Endothelial cell of umbilical vein (primary cell): ENCODE measurements at regions not wholly inside any gene's neighbourhood (a gene's known extent, or its start where the extent isn't known, plus 50 kb on each side); places are given as distances from the start of the nearest gene placed in this dataset.

ENCODE experiments used
- BruUV-seq: library from RNA; stranded (reverse); fragments of 400-500 nt; replicated peaks from 2 replicates; lab custom pipeline; 2021; lab: Mats Ljungman, UMichigan
- CTCF ChIA-PET: fragments of 300-600, 350-600 bp; sonication (Branson Sonifier 250); formaldehyde crosslinking; loops from one replicate; lab custom pipeline; 2021; ENCODE audit warnings: antibody characterized with exemption, inconsistent platforms; lab: Charles Lee
- POLR2A ChIA-PET: fragments of 300-600, 350-600 bp; sonication (Branson Sonifier 250); formaldehyde crosslinking; loops from one replicate; lab custom pipeline; 2021; ENCODE audit warnings: antibody characterized with exemption, inconsistent platforms; lab: Charles Lee
- DNase-seq: peaks from one replicate; pipeline ENCODE4 v3.0.0-alpha.2; 2011; ENCODE audit warnings: low read depth, low spot score
- FAIRE-seq: peaks from 2 replicates; lab custom pipeline; 2011; peaks lifted over from hg19 to GRCh38; lab: Jason Lieb, UNC
- H2AFZ ChIP-seq: 2 replicates; pipeline ENCODE4 v1.6.0; 2012; ENCODE audit warnings: low read depth, low read length, control low read depth, inconsistent platforms
- H3K27ac ChIP-seq: 2 replicates; pipeline ENCODE4 v1.5.1; 2011; ENCODE audit warnings: low read depth, mild to moderate bottlenecking, control low read depth, low read length, moderate library complexity; ENCODE audit not compliant: insufficient read depth
- H3K27me3 ChIP-seq, 2 experiments: 2 replicates each; pipeline versions ENCODE4 v1.6.0 to v1.6.1; 2011; ENCODE audit warnings: low read length in 2 of 2, mixed read lengths in 1 of 2; ENCODE audit not compliant: control insufficient read depth in 2 of 2, insufficient read depth in 2 of 2
- H3K36me3 ChIP-seq, 2 experiments: 2 replicates in 1 of 2; 3 replicates in 1 of 2; pipeline ENCODE4 v1.5.1; 2011; ENCODE audit warnings: low read length in 2 of 2, mild to moderate bottlenecking in 1 of 2, moderate library complexity in 1 of 2; ENCODE audit not compliant: control insufficient read depth in 2 of 2, insufficient read depth in 2 of 2; ENCODE audit errors: extremely low read depth in 1 of 2
- H3K4me1 ChIP-seq: 3 replicates; pipeline ENCODE4 v1.5.1; 2011; ENCODE audit warnings: mild to moderate bottlenecking, low read length; ENCODE audit not compliant: control insufficient read depth, insufficient read depth; ENCODE audit errors: extremely low read depth
- H3K4me2 ChIP-seq: 2 replicates; pipeline ENCODE4 v1.6.1; 2011; ENCODE audit warnings: low read length, control low read depth, mixed read lengths; ENCODE audit not compliant: insufficient read depth
- H3K4me3 ChIP-seq, 3 experiments: fragments of 200-600 bp in 1 of 3; sonication (generic), shearing (Covaris generic) in 1 of 3; replicated peaks in 1 of 3; 2 replicates each; pipeline ENCODE4 v1.5.1; 2011 to 2016; ENCODE audit warnings: control low read depth in 3 of 3, low read length in 3 of 3, mild to moderate bottlenecking in 2 of 3, inconsistent platforms in 1 of 3, low read depth in 1 of 3, moderate library complexity in 1 of 3; ENCODE audit not compliant: insufficient read depth in 1 of 3
- H3K79me2 ChIP-seq: 2 replicates; pipeline ENCODE4 v1.6.0; 2012; ENCODE audit warnings: low read length, inconsistent platforms; ENCODE audit not compliant: control insufficient read depth, insufficient read depth
- H3K9ac ChIP-seq: replicated peaks from 2 replicates; pipeline ENCODE3; 2011; ENCODE audit warnings: low read length, control low read depth; ENCODE audit not compliant: insufficient read depth; ENCODE audit errors: extremely low read depth
- H3K9me1 ChIP-seq: replicated peaks from 3 replicates; pipeline ENCODE4 v1.6.0; 2011; ENCODE audit warnings: mild to moderate bottlenecking, low read length; ENCODE audit not compliant: control insufficient read depth, insufficient read depth; ENCODE audit errors: extremely low read depth
- H3K9me3 ChIP-seq: replicated peaks from 2 replicates; pipeline ENCODE4 v1.5.1; 2012; ENCODE audit warnings: low read length, inconsistent platforms; ENCODE audit not compliant: control insufficient read depth, insufficient read depth
- H4K20me1 ChIP-seq: replicated peaks from 2 replicates; pipeline ENCODE3; 2011; ENCODE audit warnings: mild to moderate bottlenecking, low read length; ENCODE audit not compliant: control insufficient read depth, insufficient read depth; ENCODE audit errors: extremely low read depth
- EZH2 ChIP-seq: IDR thresholded peaks from 2 replicates; pipeline ENCODE4 v1.6.1; 2012; ENCODE audit warnings: borderline replicate concordance, low read depth, mild to moderate bottlenecking, moderate library complexity, low read length, inconsistent platforms; ENCODE audit not compliant: severe bottlenecking
- FOS ChIP-seq: IDR thresholded peaks from 2 replicates; pipeline ENCODE4 v1.6.1; 2011; ENCODE audit warnings: mild to moderate bottlenecking, low read length, moderate library complexity, borderline replicate concordance; ENCODE audit not compliant: insufficient read depth
- GATA2 ChIP-seq: IDR thresholded peaks from 2 replicates; pipeline ENCODE4 v1.7.0; 2011; ENCODE audit warnings: low read depth, mild to moderate bottlenecking, moderate library complexity, mixed read lengths, low read length; ENCODE audit not compliant: insufficient read length, insufficient read depth
- JUN ChIP-seq: IDR thresholded peaks from 2 replicates; pipeline ENCODE4 v1.6.1; 2011; ENCODE audit warnings: borderline replicate concordance, low read depth; ENCODE audit not compliant: insufficient read length, insufficient read depth
- MYC ChIP-seq: IDR thresholded peaks from one replicate; pipeline ENCODE4 v1.6.1; 2011; ENCODE audit warnings: mild to moderate bottlenecking, low read depth, low read length
- POLR2A ChIP-seq: IDR thresholded peaks from 2 replicates; pipeline ENCODE4 v1.6.1; 2012; ENCODE audit warnings: low read depth, mild to moderate bottlenecking, control low read depth, low read length
- POLR2AphosphoS5 ChIP-seq: IDR thresholded peaks from 2 replicates; pipeline ENCODE4 v1.6.1; 2012; ENCODE audit warnings: low read depth, mild to moderate bottlenecking, control low read depth, low read length, moderate library complexity; ENCODE audit not compliant: insufficient read depth
- dilution Hi-C: fragments of 300-500 bp; cut with MboI; formaldehyde crosslinking; loops from one replicate; pipeline ENCODE4 v1.15.0; 2019; ENCODE audit warnings: low sequenced_read_pairs; ENCODE audit not compliant: extremely low pct_ligation_motif_present
- intact Hi-C: fragments of 100-400 bp; cut with micrococcal nuclease; formaldehyde crosslinking; loops from one replicate; pipeline ENCODE4 v1.10.0; 2022
- TF ChIP-seq, protein P1 (sequence below): IDR thresholded peaks from 2 replicates; pipeline ENCODE4 v1.6.1; 2011; ENCODE audit not compliant: insufficient read depth, insufficient read length
- TF ChIP-seq, protein P2 (sequence below), 2 donors: IDR thresholded peaks; 1 replicate in 1 of 2; 2 replicates in 1 of 2; pipeline ENCODE4 v1.5.1; 2011; ENCODE audit warnings: low read length in 2 of 2, mild to moderate bottlenecking in 2 of 2, moderate library complexity in 2 of 2, control low read depth in 1 of 2, inconsistent platforms in 1 of 2, low read depth in 1 of 2; ENCODE audit not compliant: insufficient read depth in 1 of 2; ENCODE audit errors: extremely low read depth in 1 of 2

DNA sequence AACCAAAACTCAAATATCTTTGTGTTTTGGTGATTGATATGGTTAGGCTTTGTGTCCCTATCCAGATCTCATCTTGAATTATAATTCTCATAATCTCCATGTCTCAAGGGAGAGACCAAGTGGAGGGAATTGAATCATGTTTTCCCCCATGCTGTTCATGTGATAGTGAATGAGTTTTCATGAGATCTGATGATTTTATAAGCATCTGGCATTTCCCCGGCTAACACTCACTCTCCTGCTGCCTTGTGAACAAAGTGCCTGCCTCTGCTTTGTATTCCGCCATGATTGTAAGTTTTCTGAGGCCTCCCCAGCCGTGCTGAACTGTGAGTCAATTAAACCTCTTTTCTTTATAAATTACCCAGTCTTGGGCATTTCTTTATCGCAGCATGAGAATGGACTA lies 419.5 kb downstream of the SH2D4B start:
- ChIA-PET CTCF (no interaction called here), POLR2A (no interaction called here)
- Histone ChIP-seq H3K4me3 (no peak overlapping the region), H3K9me1 (no peaks in the 10 kb centered on the region), H3K27ac (no peak overlapping the region), H3K4me1 (no peaks in the 10 kb centered on the region), H3K9me3 (no peaks in the 10 kb centered on the region), H2AFZ (no peak overlapping the region), H3K27me3 (no peaks in the 10 kb centered on the region), H3K9ac (no peak overlapping the region), H4K20me1 (no peaks in the 10 kb centered on the region), H3K4me2 (no peak overlapping the region), H3K79me2 (no peaks in the 10 kb centered on the region), H3K36me3 (no peaks in the 10 kb centered on the region)
- BruUV-seq = no TSS peak
- intact Hi-C loops (no loop called here), dilution Hi-C loops (no loop called here)
- DNase-seq (no peak), FAIRE-seq (no peak)
- TF ChIP-seq, protein P1, sequence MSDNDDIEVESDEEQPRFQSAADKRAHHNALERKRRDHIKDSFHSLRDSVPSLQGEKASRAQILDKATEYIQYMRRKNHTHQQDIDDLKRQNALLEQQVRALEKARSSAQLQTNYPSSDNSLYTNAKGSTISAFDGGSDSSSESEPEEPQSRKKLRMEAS = no peak
- TF ChIP-seq, protein P2, sequence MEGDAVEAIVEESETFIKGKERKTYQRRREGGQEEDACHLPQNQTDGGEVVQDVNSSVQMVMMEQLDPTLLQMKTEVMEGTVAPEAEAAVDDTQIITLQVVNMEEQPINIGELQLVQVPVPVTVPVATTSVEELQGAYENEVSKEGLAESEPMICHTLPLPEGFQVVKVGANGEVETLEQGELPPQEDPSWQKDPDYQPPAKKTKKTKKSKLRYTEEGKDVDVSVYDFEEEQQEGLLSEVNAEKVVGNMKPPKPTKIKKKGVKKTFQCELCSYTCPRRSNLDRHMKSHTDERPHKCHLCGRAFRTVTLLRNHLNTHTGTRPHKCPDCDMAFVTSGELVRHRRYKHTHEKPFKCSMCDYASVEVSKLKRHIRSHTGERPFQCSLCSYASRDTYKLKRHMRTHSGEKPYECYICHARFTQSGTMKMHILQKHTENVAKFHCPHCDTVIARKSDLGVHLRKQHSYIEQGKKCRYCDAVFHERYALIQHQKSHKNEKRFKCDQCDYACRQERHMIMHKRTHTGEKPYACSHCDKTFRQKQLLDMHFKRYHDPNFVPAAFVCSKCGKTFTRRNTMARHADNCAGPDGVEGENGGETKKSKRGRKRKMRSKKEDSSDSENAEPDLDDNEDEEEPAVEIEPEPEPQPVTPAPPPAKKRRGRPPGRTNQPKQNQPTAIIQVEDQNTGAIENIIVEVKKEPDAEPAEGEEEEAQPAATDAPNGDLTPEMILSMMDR (IDR thresholded peaks at IDR 0.05; ENCODE audit: extremely low read depth in 1 of 2, insufficient read depth in 1 of 2, low read depth in 1 of 2, low read length in 2 of 2) = no peak
- no peak for TF ChIP-seq POLR2A
- no peak for TF ChIP-seq EZH2
- TF ChIP-seq GATA2 = no peak
- no peak for TF ChIP-seq JUN
- no peak for TF ChIP-seq POLR2AphosphoS5
- no peak for TF ChIP-seq MYC
- no peak for TF ChIP-seq FOS
